WERI-Rb-1 (cell line): ENCODE measurements at regions not wholly inside any gene's neighbourhood (a gene's known extent, or its start where the extent isn't known, plus 50 kb on each side); places are given as distances from the start of the nearest gene placed in this dataset.

Experiments
- DNase-seq: peaks from one replicate; pipeline ENCODE4 v3.0.0-alpha.2; 2020
- H3K27ac ChIP-seq: fragments of 250-450 bp; sonication (Bioruptor Pico); 2 replicates; pipeline ENCODE4 v1.5.1; 2020; ENCODE audit warnings: mild to moderate bottlenecking, moderate library complexity
- H3K27me3 ChIP-seq: fragments of 250-450 bp; sonication (Bioruptor Pico); 2 replicates; pipeline ENCODE4 v1.5.1; 2021; ENCODE audit warnings: mild to moderate bottlenecking, low read depth, moderate library complexity; ENCODE audit not compliant: insufficient read depth, severe bottlenecking
- H3K36me3 ChIP-seq: fragments of 250-450 bp; sonication (Bioruptor Pico); 2 replicates; pipeline ENCODE4 v1.5.1; 2020; ENCODE audit warnings: mild to moderate bottlenecking, moderate library complexity
- H3K4me3 ChIP-seq: 2 replicates; pipeline ENCODE4 v1.5.1; 2011; ENCODE audit warnings: low read depth, mild to moderate bottlenecking, control low read depth, low read length
- H3K9me3 ChIP-seq: fragments of 250-450 bp; sonication (Bioruptor Pico); 2 replicates; pipeline ENCODE4 v1.5.1; 2021; ENCODE audit warnings: mild to moderate bottlenecking, moderate library complexity; ENCODE audit not compliant: severe bottlenecking
- TF ChIP-seq, protein P1 (sequence below): IDR thresholded peaks from 2 replicates; pipeline ENCODE4 v1.5.1; 2011; ENCODE audit warnings: low read depth, mild to moderate bottlenecking, control low read depth, inconsistent platforms, low read length

DNA sequence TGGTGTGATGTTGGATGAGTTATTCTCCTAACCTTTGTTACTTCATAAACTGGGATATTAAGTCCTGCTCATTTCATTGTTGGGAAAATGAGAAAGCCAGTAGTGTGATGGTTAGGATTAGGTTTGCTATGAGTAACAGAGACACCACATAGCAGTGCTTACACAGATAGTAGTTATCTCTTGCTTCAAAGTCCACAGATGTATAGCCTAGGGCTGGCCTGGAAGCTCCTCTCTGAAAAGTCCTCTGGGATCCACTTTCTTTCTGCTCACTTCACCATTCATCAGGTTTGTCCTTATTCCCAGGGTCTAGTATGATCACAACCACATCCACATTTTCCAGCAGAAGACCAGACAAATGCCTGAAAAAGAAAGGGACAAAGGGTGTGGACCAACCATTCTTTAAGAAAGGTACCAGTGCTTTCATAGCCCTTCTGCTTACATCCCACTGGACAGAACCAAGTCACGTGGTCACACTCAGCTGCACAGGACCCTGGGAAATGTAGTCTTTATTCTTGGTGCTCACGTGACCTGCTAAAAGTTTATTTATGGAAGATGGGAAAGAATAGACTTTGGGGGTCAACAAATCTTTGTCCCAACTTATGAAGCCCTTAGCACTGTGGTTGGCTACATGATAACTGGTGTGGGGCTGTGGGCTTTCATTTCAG lies 108.9 kb downstream of the INSIG2 start:
- H3K27ac ChIP-seq = no peak overlapping the region
- no peaks in the 10 kb centered on the region for H3K9me3 ChIP-seq
- TF ChIP-seq, protein P1, sequence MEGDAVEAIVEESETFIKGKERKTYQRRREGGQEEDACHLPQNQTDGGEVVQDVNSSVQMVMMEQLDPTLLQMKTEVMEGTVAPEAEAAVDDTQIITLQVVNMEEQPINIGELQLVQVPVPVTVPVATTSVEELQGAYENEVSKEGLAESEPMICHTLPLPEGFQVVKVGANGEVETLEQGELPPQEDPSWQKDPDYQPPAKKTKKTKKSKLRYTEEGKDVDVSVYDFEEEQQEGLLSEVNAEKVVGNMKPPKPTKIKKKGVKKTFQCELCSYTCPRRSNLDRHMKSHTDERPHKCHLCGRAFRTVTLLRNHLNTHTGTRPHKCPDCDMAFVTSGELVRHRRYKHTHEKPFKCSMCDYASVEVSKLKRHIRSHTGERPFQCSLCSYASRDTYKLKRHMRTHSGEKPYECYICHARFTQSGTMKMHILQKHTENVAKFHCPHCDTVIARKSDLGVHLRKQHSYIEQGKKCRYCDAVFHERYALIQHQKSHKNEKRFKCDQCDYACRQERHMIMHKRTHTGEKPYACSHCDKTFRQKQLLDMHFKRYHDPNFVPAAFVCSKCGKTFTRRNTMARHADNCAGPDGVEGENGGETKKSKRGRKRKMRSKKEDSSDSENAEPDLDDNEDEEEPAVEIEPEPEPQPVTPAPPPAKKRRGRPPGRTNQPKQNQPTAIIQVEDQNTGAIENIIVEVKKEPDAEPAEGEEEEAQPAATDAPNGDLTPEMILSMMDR = no peak
- DNase-seq = no peak
- H3K27me3 ChIP-seq = peaks cover 77% of the 10 kb centered on the region
- H3K36me3 ChIP-seq = no peaks in the 10 kb centered on the region
- no peak overlapping the region for H3K4me3 ChIP-seq

DNA sequence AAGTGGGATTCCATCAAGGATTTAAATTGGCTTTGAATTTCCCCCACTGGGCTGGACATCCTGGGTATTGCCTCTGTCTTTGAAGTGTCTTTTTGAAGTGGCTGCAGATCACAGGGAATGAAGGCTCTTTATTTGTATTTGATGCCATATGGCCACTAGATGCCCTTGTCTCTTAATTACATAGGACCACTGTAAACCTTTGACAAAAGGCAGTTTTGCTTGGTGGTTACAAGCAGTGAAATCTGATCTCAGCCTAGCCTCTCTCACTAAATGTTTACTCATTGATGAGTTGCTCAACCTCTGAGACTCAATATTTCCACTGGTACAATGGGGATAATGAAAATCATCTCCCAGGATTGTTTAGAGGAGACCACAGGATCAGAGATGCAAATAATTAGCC lies 102.2 kb downstream of the INSIG2 start:
- Histone ChIP-seq H3K9me3 (peaks cover 10% of the 10 kb centered on the region), H3K27ac (no peak overlapping the region), H3K27me3 (peaks cover 85% of the 10 kb centered on the region), H3K4me3 (no peak overlapping the region), H3K36me3 (no peaks in the 10 kb centered on the region)
- no peak for DNase-seq
- TF ChIP-seq, protein P1 = no peak

DNA sequence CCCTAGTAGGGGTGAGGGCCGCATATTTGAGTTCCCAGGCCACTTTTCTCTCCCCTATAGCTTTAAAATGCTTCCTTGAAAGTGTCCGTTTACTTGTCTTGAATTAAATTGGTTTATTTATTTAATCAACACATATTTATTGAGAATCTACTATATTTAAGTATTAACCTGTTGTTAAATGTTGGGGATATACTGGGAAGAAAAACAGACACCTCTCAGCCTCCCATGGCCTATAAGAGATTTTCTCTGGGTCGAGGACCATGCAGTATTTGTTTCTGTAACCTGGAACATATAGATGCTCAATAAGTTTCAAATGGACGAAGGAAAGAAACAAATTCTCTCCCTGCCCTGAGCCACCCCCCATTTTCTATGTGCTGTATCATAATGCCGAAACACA lies 98.6 kb downstream of the INSIG2 start:
- Histone ChIP-seq H3K4me3 (no peak overlapping the region), H3K27ac (no peak overlapping the region)
- no peak for DNase-seq

DNA sequence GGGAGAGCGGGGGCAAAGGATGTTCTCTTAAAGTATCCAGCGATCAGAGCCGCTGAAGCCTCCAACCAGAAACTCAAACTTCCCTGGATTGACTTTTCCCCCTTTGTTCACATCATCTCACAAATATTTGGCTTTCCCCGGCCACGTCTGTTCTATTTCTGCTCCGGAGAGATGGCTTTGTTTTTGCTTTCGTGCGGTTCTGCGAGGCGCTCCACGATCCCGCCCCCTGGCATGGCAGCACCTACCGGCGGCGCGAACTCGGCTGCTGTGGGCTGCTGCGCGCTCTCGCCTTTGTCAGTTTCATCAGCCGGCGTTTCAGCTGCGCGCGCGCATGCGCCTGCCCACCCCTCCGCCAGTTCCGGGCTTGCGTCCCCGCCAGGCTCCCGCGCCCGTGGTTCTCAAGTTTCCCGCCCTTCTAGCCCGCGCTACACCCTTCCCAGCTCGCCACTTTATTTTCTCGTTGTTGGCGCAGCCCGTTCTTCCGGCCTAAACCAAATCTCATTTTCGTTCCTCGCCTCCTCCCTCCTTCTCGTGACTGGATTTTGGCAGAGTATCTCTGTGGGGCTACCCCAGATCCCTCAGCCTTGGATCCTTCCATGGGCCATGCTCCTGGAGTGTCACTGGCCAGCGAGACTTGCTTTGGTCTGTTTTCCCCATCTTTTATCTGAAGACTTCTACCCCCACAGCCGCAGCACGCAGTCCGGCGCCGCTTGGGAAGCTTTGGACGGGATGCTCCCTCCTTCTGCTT lies 98.0 kb downstream of the INSIG2 start:
- Histone ChIP-seq H3K27me3 (peaks cover 93% of the 10 kb centered on the region), H3K27ac (no peak overlapping the region), H3K9me3 (peaks cover 10% of the 10 kb centered on the region), H3K4me3 (peak overlapping the region; percentile 42), H3K36me3 (no peaks in the 10 kb centered on the region)
- TF ChIP-seq, protein P1 = no peak
- DNase-seq = peak; percentile 73

More for the DNA sequence above, 98.6 kb downstream of the INSIG2 start:
- Histone ChIP-seq H3K27me3 (peaks cover 92% of the 10 kb centered on the region), H3K9me3 (peaks cover 10% of the 10 kb centered on the region), H3K36me3 (no peaks in the 10 kb centered on the region)
- TF ChIP-seq, protein P1 = no peak

DNA sequence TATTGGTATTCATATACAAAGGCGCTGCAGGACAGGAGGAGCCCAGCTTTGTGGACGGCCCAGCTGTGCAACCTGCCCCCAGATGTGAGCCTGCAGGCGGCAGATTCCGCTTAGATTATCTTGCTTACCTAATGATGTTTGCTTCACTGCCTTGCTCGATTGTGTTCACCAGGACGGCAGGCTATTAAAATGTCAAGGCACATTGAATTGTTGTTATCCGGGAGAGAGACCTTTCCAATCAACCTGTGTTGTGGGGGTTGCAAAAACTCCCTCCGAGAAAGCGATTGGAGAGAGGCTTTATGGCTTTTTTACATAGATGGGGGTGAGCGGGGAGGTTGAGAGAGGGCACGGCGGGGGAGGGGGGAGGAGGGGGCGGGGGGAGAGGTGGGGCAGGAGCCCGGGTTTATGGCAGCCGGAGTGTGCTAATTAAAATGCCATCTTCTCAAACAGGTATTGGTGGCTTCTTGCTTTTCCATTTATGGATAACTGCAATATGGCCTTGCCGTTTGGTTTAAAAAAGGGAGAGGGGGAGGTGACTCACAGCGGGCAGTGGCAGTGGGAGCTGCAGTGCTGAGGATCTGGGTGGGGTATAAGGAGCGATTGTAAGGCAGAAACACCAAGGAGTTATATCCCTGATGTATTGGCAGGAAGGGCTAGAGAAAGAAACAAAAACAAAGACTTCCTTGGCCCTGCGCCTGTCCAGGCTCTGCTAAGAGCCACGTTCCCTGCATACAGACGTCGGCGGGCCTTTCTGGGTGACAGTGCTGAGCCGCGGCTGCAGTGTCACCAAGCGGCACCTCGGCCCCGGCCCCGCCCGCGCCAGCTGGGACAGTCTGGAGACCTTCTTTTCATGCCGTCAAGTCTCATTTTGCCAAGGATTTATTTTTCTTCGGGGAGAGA lies 97.2 kb downstream of the INSIG2 start:
- Histone ChIP-seq H3K36me3 (no peaks in the 10 kb centered on the region), H3K9me3 (peaks cover 10% of the 10 kb centered on the region), H3K27me3 (peaks cover 93% of the 10 kb centered on the region), H3K27ac (no peak overlapping the region), H3K4me3 (peak overlapping the region; percentile 42)
- TF ChIP-seq, protein P1 = no peak
- DNase-seq = peak; percentile 43
